ENCODE measurements at regions not wholly inside any gene's neighbourhood (a gene's known extent, or its start where the extent isn't known, plus 50 kb on each side); places are given as distances from the start of the nearest gene placed in this dataset.

- Histone ChIP-seq H3K27me3 (ENCODE audit: low read length) (no peaks in the 10 kb centered on the region), H3K9ac (ENCODE audit: low read length) (no peak overlapping the region), H3K9me3 (ENCODE audit: low read length) (no peaks in the 10 kb centered on the region), H3K79me2 (ENCODE audit: low read length) (no peaks in the 10 kb centered on the region), H3K9me2 (replicated peaks; ENCODE audit: low read length) (no peaks in the 10 kb centered on the region), H2AFZ (ENCODE audit: low read length) (no peak overlapping the region), H3K4me3 (ENCODE audit: low read length) (no peak overlapping the region), H3K4me2 (ENCODE audit: low read length) (no peak overlapping the region), H4K20me1 (ENCODE audit: low read length) (no peaks in the 10 kb centered on the region), H3K4me1 (ENCODE audit: insufficient read depth, low read length) (no peaks in the 10 kb centered on the region), H3K27ac (ENCODE audit: low read length) (no peak overlapping the region), H3K36me3 (ENCODE audit: low read depth, low read length) (no peaks in the 10 kb centered on the region), H3F3A (ENCODE audit: low read length, unreplicated experiment) (no peaks in the 10 kb centered on the region)
- DNase-seq: no peak
- intact Hi-C loops (cut with micrococcal nuclease): no loop called here
- ChIA-PET POLR2A (ENCODE audit: unreplicated experiment) (no interaction called here), CTCF (no interaction called here)
- TF ChIP-seq EZH2phosphoT487 (IDR thresholded peaks at IDR 0.05; ENCODE audit: borderline replicate concordance, low read length) (no peak), CTCF (conservative IDR thresholded peaks at IDR 0.05; ENCODE audit: low read depth, low read length) (no peak), EZH2 (IDR thresholded peaks at IDR 0.05; ENCODE audit: low read length, unreplicated experiment) (no peak)
- no TSS peak for BruUV-seq (replicated peaks)
- no peak for ATAC-seq
Observed at GRCh38 chrX:95441836-95442235, 1242.8 kb upstream of the DIAPH2 start.

DNA sequence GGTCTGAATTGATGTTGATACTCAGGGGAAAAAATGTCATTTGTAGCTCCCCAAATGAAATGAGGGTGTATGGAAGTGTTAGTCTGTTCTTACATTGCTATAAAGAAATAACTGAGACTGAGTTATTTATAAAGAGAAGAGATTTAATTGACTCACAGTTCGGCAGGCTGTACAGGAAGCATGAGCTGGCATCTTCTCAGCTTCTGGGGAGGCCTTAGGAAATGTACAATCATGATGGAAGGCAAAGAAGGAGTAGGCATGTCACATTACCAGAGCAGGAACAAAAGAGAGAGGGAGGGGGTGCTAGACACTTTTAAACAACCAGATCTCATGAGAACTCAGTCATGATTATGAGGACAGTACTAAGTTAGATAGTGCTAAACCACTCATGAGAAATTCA is 1199.9 kb upstream of the DIAPH2 start:
- Histone ChIP-seq H3K4me1 (ENCODE audit: insufficient read depth, low read length) (no peaks in the 10 kb centered on the region), H3K27me3 (ENCODE audit: low read length) (no peaks in the 10 kb centered on the region), H3K9ac (ENCODE audit: low read length) (no peak overlapping the region), H3K4me3 (ENCODE audit: low read length) (no peak overlapping the region), H2AFZ (ENCODE audit: low read length) (no peak overlapping the region), H3K9me3 (ENCODE audit: low read length) (no peaks in the 10 kb centered on the region), H3K79me2 (ENCODE audit: low read length) (no peaks in the 10 kb centered on the region), H3K36me3 (ENCODE audit: low read depth, low read length) (no peaks in the 10 kb centered on the region), H3K9me2 (replicated peaks; ENCODE audit: low read length) (no peaks in the 10 kb centered on the region), H4K20me1 (ENCODE audit: low read length) (no peaks in the 10 kb centered on the region), H3F3A (ENCODE audit: low read length, unreplicated experiment) (no peaks in the 10 kb centered on the region), H3K4me2 (ENCODE audit: low read length) (no peak overlapping the region), H3K27ac (ENCODE audit: low read length) (no peak overlapping the region)
- TF ChIP-seq CTCF (conservative IDR thresholded peaks at IDR 0.05; ENCODE audit: low read depth, low read length): no peak
- no peak for TF ChIP-seq EZH2 (IDR thresholded peaks at IDR 0.05; ENCODE audit: low read length, unreplicated experiment)
- TF ChIP-seq EZH2phosphoT487 (IDR thresholded peaks at IDR 0.05; ENCODE audit: borderline replicate concordance, low read length): no peak
- CTCF ChIA-PET: no interaction called here
- POLR2A ChIA-PET (ENCODE audit: unreplicated experiment): no interaction called here
- BruUV-seq (replicated peaks): no TSS peak
- ATAC-seq (no peak), DNase-seq (no peak)
- intact Hi-C loops (cut with micrococcal nuclease): no loop called here

GRCh38 chrX:95505721-95506120 is 1178.9 kb upstream of the DIAPH2 start:
- Histone ChIP-seq H3K9me3 (ENCODE audit: low read length) (no peaks in the 10 kb centered on the region), H3K4me1 (ENCODE audit: insufficient read depth, low read length) (no peaks in the 10 kb centered on the region), H3F3A (ENCODE audit: low read length, unreplicated experiment) (no peaks in the 10 kb centered on the region), H3K9ac (ENCODE audit: low read length) (no peak overlapping the region), H3K27me3 (ENCODE audit: low read length) (no peaks in the 10 kb centered on the region), H3K79me2 (ENCODE audit: low read length) (no peaks in the 10 kb centered on the region), H2AFZ (ENCODE audit: low read length) (no peak overlapping the region), H3K4me2 (ENCODE audit: low read length) (no peak overlapping the region), H3K9me2 (replicated peaks; ENCODE audit: low read length) (no peaks in the 10 kb centered on the region), H3K4me3 (ENCODE audit: low read length) (no peak overlapping the region), H4K20me1 (ENCODE audit: low read length) (no peaks in the 10 kb centered on the region), H3K36me3 (ENCODE audit: low read depth, low read length) (no peaks in the 10 kb centered on the region), H3K27ac (ENCODE audit: low read length) (no peak overlapping the region)
- DNase-seq (no peak), ATAC-seq (no peak)
- intact Hi-C loops (cut with micrococcal nuclease): no loop called here
- no peak for TF ChIP-seq EZH2 (IDR thresholded peaks at IDR 0.05; ENCODE audit: low read length, unreplicated experiment)
- TF ChIP-seq EZH2phosphoT487 (IDR thresholded peaks at IDR 0.05; ENCODE audit: borderline replicate concordance, low read length): no peak
- TF ChIP-seq CTCF (conservative IDR thresholded peaks at IDR 0.05; ENCODE audit: low read depth, low read length): 0 out of 2 replicates have a peak, but pooled peaks have one; percentile 12
- CTCF ChIA-PET: no interaction called here
- POLR2A ChIA-PET (ENCODE audit: unreplicated experiment): no interaction called here
- BruUV-seq (replicated peaks): no TSS peak
